ENCODE measurements at regions not wholly inside any gene's neighbourhood (a gene's known extent, or its start where the extent isn't known, plus 50 kb on each side); places are given as distances from the start of the nearest gene placed in this dataset.
A peak's percentile ranks its signal among the peaks of the same experiment; 100 is the strongest.

DNA sequence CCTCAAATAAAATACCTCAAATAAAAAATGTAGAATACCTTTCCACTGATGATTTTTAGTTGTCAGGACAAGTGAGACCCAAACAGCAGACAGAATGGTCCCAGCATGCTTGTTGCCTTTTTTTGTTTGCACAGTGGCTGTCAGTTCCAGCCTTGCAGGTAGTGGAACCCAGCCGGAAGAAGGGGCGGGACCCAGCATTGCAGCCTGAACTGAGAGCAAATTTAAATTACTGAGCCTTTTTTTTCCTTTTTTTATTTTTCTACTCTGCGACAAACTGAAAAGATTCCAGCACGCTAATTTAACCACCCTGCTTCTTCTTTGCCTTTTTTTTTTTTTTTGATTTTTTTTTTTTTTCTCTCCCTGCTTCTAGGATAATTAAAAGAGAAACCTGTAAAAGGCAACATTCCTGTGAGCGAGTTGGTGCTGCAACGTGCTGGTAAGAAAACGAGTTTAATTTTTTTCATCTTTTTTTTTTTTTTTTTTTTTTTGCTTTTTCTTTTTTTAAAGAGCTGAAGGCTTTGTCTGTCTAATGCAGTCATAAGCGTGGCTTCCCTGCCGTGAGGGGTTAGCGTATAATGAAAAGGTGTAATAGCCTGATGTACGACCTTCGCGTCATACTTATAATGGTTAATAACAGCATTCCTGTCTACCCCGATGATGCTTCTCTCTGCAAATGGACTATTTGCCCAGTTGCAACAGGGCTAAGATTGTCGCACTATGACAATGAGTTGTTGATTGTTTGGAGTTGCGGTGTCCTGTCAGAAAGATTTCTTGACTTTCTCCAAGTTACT lies 555.3 kb upstream of the CELF2 start:
- no peak for DNase-seq (ENCODE audit: low spot score)

DNA sequence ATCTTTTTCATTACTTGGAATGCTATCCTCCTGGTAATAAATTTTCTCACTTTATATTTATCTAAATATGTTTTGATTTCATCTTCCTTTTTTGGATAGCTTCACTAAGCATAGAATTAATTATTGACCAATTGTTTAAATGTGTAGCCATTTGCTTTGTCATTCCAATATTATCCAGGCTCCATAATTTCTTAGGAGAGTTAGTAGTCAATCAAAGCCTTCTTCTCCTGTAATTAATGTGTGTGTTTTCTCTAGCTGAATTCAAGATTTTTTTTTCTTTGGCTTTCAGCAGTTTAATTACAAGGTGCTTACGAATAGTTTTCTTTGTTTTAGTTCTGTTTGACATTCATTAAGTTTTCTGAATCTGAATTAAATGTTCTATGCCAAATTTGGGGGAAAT lies 545.9 kb upstream of the CELF2 start:
- no peak for DNase-seq (ENCODE audit: low spot score)

DNA sequence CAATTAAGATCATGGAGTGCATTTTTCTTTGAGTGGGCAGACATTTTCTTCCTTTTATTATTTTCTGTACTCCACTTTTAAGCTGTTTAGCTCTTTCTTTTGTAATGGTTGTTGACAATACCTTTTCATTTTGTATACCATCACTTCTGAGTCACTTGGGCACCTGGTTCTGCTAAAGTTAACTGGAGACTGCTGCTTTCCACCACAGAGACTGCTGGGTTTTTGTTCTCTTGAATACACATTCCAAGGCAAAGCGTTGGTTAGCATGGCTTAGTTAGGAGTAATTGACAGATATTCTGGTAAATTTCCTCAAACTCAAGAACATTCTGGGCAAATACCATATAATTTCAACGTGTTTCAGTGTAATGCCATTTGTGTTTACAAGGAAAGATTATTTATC lies 541.9 kb upstream of the CELF2 start:
- no peak for DNase-seq (ENCODE audit: low spot score)

DNA sequence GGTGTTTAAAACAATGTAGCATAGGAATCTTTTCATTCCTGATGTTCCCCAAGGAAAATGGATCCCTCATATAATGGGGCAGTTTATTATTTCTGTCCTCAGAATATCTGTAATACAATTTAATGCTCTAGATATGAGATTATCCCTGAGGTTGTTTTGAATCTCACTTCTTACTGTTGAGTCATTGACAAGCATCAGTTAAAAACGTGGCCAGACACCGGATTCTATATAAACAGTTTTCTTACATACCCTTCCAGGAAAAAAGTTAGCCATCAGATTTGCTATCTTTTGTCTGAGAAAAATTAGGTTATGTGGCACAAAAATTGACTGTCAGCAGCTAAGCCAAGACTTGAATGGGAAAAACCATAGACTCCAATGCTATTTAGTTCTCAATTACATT lies 539.8 kb upstream of the CELF2 start:
- no peak for DNase-seq (ENCODE audit: low spot score)

DNA sequence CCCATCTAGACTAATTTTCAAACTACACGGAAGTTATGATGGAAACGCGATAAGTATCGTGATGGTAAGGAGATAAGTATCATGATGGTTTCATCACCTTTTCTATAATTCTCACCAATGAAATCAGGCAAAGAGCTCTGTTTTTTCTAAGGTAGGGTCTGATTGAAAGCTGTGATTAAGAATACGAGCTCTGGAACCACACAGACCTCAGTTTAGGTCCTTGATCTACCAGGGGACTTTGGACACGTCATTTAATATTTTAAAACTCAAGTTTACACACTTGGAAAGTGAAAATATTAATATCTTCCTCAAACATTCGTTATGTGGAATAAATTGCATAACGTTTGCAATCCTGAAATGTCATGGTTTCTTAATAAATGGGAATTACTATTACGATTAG lies 538.2 kb upstream of the CELF2 start:
- DNase-seq (ENCODE audit: low spot score), result no peak

DNA sequence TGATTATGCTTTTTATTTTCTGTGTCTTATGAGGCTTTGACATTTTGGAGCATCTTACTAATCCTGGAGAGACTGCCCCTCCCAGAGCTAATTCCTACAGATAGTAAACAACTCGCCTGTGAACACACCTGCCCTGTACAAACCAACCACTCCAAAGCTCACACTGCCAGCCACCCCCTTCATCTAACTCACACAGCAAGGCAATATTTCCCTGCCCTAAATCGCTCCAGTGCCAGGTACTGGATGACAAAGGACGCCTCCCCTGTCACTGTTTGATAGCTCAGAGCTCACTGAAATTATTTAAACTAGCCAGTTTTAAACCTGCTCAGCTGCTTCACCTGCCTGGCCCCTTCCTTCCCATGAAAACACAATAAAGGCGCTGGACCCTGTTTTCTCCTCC lies 535.1 kb upstream of the CELF2 start:
- DNase-seq (ENCODE audit: low spot score), result no peak

DNA sequence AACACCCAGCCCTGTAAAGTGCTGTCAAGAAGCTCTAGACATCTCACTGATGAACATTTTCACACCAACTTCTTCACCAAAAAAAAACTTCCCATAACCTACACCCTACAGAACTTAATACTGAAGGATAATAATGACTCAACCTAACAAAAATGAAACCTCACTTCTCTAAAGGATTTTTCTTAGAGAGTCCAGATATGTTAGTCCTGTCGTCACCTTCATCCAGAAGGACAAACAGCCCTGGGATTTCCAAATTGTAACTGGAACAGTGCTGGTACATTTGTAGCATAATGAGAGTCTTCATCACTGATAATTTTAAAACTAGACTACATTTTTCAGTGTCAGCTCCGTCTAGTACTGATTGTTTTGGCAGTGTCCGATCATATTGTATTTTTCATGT lies 528.6 kb upstream of the CELF2 start:
- DNase-seq (ENCODE audit: low spot score), result no peak

DNA sequence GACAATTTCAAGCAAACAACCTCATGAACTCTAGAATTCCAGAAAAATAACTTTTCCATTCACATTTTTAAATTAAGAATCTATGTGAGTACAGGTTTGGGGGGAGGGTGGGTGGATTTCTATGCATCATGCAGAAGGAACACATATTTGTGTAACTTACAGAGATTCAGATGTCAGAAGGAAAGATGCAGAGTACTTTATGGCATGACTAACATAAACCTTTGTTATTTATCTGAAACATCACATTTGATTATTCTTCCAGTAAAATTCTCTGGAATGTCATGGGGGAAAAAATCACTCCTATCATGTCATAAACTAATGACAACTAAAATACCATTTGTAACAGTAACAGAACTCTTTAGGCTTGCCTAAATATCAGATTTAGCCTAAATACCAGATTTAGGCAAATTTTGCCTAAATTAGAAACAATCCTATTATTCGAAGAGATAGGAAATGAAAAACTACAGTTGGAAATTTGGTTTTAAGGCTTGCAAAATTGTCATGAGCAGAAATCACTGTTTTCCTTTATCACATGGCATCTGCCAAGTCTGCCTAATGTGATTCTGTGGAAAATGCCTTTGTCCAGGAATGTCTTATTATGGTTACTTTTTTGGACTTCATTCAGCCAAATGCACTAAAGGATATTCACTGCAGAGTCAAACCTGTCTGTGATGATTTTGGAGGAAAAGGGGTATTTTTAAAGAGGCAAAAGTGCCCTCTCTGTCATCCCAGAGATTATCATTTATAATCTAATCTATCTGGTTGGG lies 527.7 kb upstream of the CELF2 start:
- DNase-seq (ENCODE audit: low spot score), result no peak

DNA sequence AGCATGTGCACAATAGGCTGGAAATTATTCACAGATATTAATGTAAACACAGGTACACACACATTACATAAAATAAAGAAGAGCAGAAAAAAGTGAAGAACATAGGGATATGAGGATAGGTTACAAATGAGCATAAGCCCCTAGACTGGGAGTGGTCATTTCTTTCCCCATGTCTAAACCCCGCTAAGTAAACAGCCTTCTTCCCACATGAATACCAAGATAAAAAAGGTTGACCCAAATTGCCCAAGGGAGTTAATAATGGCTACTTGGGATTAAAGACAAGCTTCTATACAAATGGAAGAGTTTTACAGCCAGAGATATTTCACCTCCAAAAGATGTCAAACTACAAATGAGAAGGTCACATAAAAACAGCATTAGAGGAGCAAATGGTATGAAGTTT lies 527.1 kb upstream of the CELF2 start:
- DNase-seq (ENCODE audit: low spot score), result no peak

DNA sequence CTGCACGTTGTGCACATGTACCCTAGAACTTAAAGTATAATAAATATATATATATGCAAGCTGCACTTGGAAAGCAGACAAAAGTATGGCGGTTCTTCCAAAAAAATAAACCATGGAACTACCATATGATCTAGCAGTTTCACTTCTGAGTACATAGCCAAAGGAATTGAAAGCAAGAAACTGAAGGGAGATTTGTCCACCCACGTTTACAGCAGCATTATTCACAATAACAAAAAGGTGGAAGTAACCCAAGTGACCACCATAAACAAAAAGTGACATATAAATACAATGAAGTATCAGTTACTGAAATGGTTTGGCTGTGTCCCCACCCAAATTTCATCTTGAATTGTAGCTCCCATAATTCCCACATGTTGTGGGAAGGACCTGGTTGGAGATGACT lies 525.3 kb upstream of the CELF2 start:
- no peak for DNase-seq (ENCODE audit: low spot score)

DNA sequence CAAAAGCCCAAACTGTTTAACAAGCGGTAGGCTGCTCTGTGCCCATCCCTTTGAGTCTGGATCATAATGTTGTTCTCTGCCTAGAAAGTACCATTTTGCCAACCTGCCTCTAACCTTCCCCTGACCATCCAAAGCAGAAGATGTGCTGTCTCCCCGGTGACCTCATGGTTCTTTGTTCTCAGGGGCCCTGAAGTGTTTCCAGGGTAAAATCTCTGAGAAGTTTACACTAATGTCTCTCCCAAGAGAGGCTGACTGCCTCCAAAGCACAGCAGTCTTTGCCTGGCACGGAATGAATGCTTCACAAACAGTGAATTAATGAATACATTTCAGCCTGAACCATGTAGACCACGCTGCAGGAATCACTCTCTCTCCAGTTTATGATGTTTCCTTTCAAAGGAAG lies 523.8 kb upstream of the CELF2 start:
- DNase-seq (ENCODE audit: low spot score), result no peak

DNA sequence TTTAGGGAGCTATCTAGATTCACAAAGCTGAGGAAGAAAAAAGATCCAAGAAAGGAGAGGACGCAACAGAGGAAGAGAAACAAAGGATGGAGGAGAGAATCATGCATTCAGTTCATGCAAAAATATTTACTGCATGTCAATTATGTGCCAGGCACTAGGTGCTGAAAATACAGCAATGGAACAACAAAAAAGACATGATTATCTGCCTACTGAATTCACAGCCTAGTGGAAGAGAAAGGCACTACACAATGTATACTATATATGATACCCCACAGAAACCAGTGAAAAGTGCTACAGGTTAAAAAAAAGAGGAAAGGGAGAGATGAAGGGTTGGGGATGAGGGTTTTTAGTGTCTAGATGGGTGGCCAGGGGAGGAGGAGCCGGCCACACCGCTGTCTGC lies 520.4 kb upstream of the CELF2 start:
- no peak for DNase-seq (ENCODE audit: low spot score)

DNA sequence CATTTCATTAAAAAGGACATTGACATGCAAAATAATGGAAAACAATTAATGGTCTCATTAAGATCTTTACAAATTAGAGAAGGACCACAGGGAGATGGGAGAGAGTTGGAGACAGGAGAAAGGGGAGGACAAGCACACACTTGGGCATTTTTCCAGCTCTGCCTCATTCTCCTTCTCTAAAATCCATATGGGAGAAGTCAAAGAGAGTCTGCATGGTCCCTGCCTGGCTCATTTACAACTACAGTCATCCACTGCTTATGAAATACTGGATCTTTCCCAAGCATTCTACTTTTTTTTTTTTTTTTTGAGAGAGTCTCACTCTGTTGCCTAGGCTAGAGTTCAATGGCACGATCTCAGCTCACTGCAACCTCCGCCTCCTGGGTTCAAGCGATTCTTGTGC lies 518.9 kb upstream of the CELF2 start:
- no peak for DNase-seq (ENCODE audit: low spot score)

DNA sequence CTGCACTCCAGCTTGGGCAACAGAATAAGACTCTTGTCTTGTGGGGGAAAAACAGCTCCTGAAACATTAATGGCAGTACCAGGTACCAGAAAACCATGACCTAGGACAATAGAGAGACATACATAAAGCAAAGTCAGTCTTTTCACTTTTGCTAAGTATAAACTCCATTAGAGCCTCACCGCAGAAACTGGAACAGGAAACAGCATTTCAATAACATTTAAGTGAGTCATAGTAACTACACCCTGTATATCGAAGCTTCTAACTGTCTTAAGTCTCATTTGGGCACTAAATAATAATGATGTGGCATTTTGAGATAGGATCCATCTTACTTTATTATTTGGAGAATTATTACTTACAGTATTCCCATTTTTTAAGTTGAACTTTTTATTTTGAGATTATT lies 517.8 kb upstream of the CELF2 start:
- DNase-seq (ENCODE audit: low spot score), result peak; percentile 23

DNA sequence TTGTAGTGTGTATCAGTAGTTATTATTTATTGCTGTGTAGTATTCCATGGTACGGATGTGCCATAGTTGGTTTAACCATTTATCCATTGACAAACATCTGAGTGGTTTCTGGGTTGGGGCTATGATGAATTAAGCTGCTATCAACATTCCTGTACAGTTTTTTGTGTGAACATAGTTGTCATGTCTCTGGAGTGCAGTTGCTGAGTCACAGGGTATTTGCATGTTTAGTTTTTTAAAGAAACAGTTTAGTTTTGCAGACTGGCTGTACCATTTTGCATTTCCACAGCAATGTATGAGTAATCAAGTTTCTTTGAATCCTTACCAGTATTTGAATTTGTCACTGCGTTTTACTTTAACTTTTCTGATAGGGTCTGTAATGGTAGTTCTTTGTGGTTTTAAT lies 516.7 kb upstream of the CELF2 start:
- peak; percentile 26 for DNase-seq (ENCODE audit: low spot score)

DNA sequence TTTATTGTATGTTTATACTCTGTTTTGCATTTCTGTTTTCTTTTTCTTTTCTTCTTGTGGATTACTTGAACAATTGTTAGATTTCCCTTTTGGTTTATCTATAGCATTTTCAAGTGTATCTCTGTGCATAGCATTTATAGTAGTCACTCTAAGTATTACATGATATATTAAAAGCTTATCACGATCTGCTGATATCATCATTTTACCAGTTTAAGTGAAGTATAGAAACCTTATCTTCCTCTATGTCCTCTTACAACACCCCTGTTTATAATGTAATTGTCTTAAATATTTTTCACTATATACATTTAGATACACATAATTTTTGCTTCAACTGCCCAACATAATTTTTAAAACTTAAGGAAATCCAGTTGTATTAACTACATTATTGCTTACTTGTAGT lies 513.9 kb upstream of the CELF2 start:
- DNase-seq (ENCODE audit: low spot score), result no peak

DNA sequence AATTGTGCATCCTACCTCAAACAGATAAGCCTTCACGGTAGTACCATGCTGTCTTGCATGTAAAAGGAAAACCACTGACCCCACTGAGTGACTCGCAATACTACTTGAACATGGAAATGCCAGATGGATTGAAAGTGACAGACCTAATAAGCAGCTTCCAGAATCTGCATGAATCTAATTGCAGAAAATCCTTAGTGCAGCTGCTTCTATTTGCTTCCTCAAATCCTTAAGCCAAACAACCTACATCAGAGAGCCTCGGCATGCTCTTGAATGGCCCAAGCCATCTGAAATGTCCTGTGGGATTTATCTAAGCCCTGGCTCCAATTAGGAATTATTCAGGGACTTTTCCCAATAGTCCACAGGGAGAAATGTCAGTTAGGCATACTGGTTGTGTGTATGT lies 509.5 kb upstream of the CELF2 start:
- no peak for DNase-seq (ENCODE audit: low spot score)

DNA sequence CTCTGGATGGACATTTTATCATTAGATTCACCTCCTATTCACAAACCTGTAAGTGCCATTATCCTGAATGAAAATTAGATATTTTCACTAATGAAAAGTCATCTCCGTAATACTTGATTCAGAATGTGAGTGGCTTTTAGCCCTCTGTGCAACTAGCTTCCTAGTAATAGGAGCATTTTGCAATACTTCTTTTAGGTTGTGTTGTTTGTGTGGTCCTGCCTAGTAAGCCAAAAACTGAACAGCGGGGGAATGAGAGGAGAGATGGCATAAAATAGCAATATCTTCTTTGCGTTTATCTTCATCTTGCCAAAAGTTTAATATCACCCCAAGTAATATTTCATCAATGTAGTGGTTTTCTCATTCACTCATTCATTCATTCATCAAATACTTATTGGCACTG lies 507.5 kb upstream of the CELF2 start:
- DNase-seq (ENCODE audit: low spot score), result no peak

DNA sequence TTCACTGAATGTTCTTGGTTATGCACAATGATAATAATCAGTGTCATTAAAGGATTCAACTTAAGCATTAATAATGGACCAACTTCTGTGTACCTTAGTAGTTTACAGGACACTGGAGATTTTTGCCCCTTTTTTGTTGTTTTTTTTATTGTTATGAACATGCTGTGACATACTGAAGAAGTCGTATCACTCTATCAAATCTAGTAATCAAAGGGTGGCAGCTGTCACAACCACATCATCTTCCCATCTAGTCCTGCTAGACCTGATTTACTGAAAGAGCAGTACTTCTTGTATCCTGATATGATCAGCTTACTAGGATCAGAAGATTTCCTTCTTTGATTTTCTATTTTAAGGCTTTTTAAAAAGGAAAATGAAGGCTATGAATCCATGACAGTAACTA lies 504.6 kb upstream of the CELF2 start:
- DNase-seq (ENCODE audit: low spot score), result no peak

DNA sequence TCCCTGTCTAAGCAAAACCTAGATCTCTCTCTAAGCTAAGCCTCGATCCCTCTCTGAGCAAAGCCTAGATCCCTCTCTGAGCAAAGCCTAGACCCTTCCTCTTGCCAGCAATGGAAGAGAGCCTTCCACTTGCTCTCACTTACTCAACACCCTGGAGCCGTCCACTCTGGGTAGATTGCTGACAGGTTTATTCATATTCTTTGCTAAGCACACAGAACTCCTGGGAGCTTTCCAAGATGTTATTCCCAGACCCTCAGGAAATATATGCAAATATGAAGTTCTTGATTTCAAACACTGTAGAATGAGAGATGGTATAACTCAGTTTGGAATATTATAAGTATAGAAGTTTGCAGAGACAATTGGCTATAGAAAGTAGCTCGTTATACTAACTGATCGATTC lies 503.8 kb upstream of the CELF2 start:
- DNase-seq (ENCODE audit: low spot score), result no peak

DNA sequence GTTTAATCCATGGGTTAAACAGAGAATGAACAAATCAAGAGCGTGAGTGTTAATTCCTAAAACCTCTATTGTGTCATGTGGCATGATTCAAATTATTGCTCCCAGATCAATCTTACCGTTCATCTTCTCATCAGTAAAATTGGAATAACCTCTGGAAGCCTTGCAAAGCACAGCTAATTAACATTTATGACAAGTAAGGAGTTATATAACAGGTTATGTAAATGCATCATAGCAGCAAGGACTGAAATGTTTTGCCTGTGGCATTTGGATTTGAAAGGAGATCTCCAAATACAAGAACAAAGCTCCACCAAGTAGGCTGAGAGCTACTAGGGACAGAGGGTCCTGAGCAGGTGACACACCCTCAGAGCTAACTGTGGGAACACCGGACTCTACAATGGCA lies 502.9 kb upstream of the CELF2 start:
- DNase-seq (ENCODE audit: low spot score), result no peak

DNA sequence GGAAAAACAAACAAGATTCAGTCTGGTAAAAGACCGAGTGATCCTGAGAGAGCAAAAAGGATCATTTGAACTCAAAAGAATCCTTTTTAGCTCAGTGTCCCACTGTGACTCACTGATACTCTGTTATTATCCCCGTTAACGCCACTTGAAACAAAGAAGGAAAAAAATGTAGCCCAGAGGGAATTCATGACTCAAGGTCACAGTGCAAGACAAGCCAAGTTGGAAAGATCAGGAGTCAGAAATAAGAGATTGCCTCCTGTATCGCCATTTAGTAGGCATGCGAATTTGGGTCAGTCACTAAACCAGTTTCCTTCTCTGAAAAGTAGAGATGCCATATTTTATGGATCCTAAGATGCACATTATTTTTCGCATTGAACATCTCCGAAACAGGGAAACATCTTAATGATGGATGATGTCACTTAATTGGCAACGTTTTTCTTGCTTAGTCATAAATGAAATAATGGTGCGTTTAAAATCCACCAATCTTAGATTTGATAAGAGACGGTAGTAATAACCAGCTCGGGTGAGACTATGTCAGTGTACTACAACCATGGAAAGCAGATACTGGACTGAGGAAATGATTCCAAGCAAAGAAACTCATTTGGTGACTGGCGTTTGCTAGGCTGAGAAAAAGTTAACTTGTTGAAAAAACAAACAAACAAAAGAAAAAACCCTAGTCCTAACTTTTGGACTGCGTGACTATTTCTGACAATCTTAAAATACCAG lies 502.0 kb upstream of the CELF2 start:
- DNase-seq (ENCODE audit: low spot score), result peak; percentile 7
